HG03066 (cell line): ENCODE measurements at regions not wholly inside any gene's neighbourhood (a gene's known extent, or its start where the extent isn't known, plus 50 kb on each side); places are given as distances from the start of the nearest gene placed in this dataset.
"Not testable (repeated sequence)": the region's sequence is repeated elsewhere in the genome, so short reads cannot be mapped to it uniquely, and the experiment has no call there.

ENCODE experiments used
- ATAC-seq: cut with Tn5 transposase; IDR thresholded peaks from one replicate; pipeline ENCODE4 v1.9.1; 2021; ENCODE audit warnings: low read depth; ENCODE audit not compliant: unreplicated experiment

DNA sequence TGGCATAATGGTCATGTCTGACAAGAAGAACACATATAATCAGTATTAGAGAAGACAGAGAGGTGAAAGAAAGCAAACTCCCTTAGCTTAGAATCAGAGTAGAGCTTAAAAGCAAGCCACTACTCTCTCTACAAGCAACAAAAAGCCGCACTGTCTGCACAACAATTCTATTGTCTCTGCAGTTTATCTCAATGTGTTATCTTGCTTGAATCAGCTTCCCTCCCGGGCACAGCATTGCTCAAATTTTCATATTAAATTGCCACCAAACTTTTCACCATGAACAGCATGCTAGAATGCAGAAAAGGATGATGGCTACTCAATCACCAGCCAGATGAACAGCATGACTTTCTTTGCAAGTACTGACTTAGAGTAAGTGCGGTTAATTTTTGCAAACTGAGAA is 356.0 kb upstream of the KYNU start:
- ATAC-seq = no peak

DNA sequence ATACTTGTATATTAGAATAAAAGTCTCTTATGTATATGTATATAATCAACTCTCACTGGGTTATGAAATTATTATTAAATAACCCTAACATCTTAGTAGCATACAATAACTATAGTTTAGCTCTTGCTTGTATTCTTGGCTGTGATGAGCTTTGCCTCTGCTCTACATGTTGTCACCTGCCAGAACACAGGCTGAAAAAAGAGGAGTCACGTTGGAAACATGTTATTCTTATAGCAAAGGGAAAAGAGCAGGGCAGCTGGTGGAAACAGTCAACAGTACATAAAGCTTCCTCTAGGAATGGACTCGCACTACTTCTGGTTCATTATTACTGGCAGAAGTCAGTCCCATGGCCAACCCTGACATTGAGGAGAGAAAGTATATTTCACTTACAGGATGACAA is 362.0 kb upstream of the KYNU start:
- no peak for ATAC-seq

DNA sequence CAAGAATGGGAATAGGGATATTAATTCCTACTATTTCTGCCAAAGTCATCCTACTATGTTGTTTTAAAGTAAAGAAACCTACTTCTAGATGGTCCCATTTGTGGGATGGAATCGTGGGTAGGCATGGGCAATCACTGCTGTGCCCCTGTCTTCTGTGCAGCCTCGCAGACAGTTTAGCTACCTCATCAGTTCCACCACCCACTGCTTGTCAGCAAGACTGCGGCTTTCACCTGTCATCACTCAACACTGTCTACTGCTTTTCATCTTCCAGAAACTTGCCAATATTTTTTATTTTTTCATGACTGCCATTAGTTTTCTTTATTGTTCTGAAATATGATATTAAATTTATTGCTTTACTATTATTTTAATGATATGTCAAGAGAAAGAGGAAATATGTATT is 368.1 kb upstream of the KYNU start:
- no peak for ATAC-seq

DNA sequence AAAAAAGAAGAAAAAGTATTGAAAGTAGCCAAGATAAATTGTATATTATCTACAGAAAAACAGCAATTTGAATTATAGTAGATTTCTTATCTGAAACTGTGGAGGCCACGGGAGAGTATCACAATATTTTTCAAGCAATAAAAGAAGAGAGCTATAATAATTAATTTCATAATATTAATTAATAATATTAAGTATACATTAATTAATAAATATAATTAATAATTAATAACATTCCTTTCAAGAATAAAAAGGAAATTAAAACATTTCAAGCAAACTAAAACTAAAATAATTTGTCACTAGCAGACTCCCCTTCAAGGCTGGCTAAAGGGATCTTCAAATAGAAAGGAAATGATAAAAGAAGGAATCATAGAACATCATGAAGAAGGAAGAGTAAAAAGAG is 372.7 kb upstream of the KYNU start:
- no peak for ATAC-seq

DNA sequence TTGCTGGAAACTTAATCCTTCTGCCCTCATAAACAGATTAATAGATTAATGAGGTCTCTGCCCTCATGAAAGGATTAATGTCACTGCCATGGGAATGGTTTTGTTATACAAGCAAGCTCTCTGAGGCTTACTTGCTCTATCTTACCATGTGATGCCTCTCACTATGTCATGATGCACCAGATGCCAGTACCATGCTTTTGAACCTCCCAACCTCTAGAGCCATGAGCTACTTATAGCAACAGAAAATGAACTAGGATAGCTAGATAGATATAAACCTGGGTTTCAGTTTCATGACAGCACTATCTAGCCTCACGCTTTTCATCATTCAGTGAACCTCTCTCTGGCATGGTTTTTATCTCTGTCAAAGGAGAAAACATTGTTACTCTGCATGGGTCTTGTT is 371.6 kb upstream of the LRP1B start:
- ATAC-seq = no peak

DNA sequence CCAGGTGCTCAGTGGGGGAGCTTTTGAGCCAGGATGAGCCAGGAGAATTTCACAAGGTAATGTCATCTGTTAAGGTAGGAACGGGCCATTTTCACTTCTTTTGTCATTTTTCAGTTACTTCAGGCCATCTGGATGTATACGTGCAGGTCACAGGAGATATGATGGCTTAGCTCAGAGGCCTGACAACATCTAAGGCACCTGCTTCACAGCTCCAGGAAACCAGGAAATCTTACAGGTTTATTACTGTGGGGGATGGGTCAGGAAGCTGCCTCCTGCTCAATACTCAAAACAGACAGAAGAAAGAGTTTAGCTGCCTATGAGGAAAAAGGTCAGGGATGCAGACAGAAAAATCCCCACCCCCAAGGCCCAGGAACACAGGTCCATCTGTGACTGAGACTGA is 364.3 kb upstream of the LRP1B start:
- no peak for ATAC-seq

DNA sequence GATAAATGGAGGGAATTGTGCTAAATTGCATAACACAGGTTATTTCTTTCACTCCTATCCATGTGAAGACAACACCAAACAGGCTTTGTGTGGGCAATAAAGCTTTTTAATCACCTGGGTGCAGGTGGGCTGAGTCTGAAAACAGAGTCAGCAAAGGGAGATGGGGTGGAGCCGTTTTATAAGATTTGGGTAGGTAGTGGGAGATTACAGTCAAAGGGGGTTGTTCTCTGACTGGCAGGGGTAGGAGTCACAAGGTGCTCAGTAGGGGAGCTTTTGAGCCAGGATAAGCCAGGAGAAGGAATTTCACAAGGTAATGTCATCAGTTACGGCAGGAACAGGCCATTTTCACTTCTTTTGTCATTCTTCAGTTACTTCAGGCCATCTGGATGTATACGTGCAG is 358.8 kb upstream of the LRP1B start:
- ATAC-seq = not testable (repeated sequence)

DNA sequence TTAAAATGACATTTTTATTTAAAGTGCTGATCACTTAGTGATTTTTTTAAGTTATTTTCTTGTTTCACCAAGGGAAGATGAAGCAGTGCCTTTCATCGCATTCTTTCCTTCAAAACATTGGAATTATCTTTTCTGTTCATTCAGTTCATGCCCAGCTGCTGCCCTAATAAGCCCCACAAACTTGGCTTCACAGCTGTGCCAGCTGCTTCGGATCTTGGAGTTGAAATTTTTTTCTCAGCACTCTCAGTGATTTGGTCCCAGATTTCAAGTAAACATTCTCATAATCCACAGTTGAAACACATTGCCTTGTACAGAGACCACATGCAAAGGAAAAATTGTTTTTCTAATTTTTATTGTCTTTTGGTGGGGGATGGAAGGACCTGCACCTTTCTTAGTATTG is 353.3 kb upstream of the LRP1B start:
- ATAC-seq = no peak

DNA sequence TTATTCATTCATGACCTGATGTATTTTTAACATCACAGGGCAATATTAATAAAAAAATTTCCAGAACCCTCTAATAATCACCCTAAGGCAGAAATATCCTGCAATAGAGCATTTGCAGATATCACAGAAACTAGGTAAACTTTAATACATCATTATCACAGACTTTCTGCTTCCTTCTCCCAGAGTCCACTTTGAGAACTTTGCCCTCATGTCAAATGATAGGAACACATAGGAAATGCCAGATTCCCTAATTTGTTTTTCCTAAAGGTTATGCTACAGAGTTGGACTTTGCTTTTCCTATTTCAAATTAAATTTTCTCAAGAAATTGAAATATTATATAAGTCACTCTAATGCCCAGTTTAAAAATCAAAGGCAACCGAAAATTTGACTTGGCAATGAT is 352.8 kb upstream of the LRP1B start:
- no peak for ATAC-seq

DNA sequence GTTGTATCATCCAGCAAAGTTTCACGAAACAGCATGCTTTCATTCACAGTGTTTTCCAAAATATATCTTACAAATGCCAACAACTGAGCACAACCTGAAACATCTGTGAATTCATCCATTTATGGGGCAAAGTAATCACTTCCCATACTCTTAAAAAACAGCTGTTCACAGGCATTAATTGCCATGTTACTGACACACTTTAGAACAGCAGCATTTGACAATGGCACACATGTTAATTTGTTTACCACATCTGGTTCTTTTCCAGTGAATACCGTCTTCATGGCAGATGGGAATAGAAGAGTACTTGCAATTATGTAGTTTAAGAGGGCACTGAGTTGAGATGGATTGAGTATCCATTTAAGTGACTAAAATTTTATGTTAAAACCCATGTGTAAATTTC is 347.4 kb upstream of the LRP1B start:
- ATAC-seq = no peak

DNA sequence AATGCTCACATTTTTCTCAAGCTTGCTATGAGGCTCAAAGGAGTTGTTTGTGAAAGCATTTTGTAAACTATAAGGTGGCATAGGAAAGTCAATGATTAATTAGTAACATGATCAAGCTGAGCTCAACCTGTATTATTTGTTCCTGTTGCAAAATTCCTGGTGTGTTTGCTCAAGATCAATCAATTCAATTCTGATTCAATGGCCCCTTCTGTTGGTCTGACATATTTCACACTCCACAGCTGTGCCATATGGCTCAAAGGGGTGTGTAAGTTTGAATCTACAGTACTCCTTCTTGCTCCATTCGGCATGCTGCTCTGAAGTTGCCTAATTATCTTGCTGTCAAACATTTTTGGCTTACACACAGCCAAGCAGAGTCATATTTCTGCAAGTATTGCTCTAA is 341.6 kb upstream of the LRP1B start:
- no peak for ATAC-seq

DNA sequence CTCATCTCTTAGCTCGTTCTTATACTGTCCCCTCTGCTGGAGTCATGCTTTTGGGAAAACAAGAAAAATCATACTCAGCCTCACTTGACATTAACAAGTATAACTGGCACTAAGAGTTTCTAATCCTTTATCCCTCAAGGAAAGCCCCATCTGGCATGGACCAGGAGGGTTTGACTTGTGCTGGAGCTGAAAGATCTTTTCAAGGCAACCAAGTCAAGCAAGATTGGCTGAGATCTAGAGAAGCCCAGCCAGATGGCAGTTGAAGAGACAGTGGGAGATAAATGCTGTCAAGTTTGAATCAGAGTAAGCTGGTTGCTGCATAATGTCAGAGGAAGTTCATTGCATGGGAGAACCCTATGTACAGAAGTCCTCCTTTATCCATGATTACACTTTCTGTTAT is 336.5 kb upstream of the LRP1B start:
- ATAC-seq = no peak

DNA sequence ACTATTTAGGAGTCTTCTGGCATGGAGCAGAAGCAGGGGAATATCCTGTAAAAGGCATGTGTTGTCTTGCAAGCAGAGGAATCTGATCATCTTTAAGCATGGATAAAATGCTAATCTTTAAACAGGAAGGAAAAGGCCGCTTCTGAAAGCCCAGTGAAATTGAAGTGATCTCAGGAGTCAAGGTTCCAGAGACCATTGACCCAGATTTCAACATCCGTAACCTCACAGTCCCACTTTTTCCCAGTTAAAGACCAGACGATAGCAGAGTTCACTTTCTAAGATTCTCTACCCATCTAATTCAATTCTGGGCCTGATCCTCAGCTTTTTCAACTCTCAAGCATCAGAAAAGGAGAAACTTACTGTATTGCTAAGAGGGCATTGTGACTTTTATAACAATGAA is 332.2 kb upstream of the LRP1B start:
- no peak for ATAC-seq

DNA sequence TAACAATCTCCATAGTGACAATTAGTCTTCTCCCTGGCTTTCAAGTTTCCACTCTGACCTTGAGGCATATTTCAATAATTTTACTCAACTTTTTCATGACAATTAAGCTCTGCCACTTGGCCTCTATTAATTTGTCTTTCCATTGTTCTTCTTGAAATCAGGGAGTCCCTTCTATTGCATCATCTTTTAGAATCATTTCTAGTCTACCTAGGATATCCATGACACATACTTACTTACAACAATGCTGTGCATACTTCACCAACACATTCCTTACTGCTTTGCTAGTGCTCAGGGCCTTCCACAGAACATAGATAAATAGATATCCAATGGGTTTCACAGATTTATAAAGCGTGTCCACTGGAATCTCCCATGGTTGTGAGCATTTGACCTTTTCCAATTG is 331.5 kb upstream of the LRP1B start:
- no peak for ATAC-seq

DNA sequence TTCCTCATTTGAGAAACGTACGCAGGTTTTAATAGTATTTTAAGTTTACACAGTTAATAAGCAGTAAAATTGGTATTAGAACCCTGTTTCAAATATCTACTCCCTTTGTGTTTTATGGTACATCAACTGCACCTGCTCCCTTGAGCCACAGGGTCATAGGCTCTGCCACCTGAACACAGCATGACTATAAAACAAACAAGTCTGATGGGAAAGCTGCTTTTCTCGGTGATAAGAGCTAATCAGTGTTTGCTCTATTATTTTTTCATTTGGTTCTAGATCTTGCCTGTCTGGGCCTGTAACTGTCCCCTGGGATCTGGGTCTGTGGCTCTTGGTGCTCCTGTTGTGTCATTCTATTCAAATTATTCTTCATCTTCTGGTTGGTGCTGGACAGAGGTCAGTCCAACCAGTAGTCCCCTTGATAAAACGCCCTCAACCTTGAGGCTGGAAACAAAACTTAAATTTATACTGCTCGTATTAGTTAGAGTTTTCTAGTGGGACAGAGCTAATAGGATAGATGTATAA is 314.8 kb upstream of the LRP1B start:
- no peak for ATAC-seq

DNA sequence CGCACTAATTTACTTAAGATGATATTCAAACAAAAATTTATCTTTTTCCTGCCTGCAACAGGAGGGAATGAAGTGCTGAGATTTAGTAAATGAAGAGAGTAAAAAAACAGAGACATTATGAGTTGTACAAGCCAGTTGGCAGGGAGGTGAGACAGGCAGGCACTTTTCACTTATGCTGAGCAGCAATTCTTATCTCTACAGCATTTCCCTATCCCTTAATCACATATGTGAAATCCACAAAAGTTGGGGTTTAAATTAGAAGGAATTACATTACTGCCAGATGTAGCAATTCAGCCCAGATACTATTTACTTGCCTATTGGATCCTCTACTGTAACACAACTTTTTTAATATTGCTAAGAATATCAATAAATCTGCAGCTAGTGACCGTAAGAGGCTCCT is 314.2 kb upstream of the LRP1B start:
- ATAC-seq = no peak

DNA sequence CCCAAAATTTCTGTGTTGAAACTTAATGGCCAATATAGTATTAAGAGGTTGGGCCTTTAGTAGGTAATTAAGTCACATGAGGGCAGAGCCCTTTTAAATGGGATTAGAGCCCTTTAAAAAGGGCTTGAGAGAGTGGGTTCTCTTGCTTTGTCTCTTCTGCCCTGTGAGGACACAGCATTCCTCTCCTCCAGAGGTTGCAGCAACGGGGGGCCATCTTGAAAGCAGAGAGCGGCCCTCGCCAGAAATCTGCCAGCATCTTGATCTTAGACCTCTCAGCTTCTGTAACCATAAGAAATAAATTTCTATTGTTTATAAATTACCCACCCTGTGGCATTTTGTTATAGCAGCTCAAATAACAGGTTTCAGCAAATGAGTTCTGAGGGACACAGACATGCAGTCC is 305.0 kb upstream of the LRP1B start:
- no peak for ATAC-seq

DNA sequence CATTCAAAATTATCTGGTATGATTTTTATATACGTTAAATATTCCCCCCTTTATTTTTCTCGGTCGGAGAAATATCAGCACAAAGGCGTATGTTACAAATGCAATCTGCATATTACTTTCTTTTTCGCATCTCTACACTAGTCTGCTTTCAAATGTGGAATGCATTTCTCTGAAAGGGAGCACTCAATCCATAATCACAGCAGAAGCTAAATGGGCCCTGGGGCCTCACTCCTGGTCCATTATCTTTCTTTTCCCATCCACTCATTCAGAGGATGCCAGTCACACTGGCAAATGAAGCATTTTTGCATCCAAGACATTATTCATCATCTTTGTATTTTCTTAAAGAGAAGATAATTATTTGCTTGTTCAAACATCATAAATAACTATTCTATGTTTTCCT is 295.2 kb upstream of the LRP1B start:
- no peak for ATAC-seq

DNA sequence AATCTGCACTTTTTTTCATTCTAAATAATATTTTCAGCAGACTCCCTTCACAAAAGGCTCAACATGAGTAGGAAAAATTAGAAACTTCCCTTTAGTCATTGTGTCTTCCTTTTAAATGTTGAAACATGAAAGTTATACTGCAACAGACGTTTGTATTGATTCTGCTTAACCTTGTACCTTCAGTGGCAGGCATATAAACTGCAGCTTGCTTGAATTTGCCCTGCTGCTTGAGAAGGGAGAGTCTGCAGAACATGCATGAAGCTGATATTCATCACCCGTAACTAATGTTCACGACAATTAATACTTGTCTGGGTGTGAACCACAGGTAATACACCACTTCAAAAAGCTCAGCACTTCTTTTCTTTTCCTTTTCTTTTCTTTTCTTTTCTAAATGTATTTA is 294.7 kb upstream of the LRP1B start:
- ATAC-seq = no peak

DNA sequence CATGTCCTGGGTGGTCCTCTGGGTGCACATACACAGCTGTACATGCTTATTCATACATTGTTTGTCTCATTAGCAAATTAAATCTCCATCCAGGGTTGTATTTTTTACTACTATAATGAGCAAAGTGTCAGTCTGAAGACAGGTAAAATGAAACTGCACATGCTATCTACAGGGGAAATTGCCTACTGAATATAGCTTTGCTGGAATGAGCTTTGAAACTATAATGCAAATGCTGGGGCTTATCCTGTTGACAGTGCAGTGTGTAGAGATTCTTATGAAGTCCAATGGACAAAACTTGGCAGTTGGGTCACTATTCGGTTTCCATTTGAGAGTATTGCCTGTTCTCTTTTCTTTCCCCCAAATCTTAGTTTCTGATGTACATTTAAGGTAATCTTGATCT is 292.8 kb upstream of the LRP1B start:
- no peak for ATAC-seq

DNA sequence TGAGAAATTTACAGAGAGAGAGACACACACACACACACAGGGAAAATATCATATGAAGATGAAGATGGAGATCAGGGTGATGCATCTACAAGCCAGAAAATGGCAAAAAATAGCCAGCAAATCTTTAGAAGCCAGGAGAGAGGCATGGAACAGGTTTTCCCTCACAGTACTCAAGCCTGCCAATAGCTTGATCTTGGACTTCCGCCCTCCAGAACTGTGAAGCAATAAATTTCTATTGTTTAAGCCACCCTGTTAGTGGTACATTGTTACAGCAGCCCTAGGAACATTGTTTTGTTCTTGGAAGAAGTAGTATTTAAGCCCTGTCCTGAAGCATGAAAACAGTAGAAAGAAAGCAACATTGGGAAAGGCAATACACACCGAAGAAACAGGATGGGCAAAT is 292.0 kb upstream of the LRP1B start:
- ATAC-seq = no peak

DNA sequence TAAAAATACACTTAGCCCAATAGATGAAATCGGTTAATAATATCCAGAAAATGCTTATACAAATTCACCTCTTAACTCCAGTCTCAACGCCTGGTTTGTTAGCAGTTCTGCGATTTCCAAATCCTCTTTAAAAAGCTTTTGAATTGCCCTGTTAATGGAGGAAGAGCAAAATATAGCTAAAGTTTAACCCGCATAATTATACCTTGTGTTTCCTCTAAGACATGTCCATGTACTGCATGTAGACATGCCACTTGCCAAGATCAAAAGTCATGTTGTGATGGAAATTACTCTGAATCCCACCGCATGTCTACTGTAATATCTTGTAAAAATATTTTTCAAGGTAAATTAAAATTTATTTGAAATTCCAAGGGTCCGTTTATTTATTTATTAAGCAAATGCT is 291.2 kb upstream of the LRP1B start:
- no peak for ATAC-seq

DNA sequence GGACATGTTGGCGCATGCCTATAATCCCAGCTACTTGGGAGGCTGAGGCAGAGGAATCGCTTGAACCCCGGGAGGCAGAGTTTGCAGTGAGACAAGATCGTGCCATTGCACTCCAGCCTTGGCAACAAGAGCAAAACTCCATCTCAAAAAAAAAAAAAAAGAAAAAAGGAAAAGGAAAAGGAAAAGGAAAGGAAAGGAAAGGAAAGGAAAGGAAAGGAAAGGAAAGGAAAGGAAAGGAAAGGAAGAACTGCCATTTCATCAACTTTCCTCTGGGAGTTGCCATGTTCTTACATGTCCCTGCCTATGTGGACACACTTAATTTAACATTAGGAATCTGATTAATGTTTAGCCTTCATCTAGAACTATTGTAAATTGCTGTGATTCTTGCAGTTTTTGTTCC is 287.9 kb upstream of the LRP1B start:
- not testable (repeated sequence) for ATAC-seq

DNA sequence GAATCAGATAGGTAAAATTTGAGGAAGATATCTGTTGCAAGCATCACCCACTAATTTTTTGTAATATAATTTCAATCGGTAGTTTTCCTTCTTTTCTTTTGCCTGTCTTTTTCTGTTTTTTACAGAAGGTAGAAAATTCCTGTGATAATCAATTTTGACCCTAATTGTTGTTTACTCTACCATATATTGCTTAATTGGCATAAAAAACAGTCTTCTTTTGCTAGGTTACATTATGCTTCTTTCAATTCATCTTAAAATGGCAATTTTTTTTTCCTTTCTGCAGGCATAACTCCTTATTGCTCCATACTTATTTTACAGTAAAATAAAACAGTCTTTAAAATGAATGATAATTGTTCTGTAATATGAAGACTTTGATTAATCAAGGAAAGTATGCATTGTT is 286.2 kb upstream of the LRP1B start:
- no peak for ATAC-seq
